PFSK-1 (cell line): ENCODE measurements at regions not wholly inside any gene's neighbourhood (a gene's known extent, or its start where the extent isn't known, plus 50 kb on each side); places are given as distances from the start of the nearest gene placed in this dataset.

Source experiments
- FOXP2 ChIP-seq: optimal IDR thresholded peaks from 2 replicates; pipeline ENCODE3; 2011; ENCODE audit warnings: borderline replicate concordance, control low read depth, inconsistent platforms; ENCODE audit not compliant: insufficient read depth; ENCODE audit errors: extremely low read length, extremely low read depth
- POLR2AphosphoS5 ChIP-seq: IDR thresholded peaks from 2 replicates; pipeline ENCODE4 v1.6.1; 2012; ENCODE audit warnings: low read depth, mild to moderate bottlenecking, control low read depth, low read length, moderate library complexity
- SIN3A ChIP-seq: IDR thresholded peaks from 2 replicates; pipeline ENCODE4 v1.6.1; 2012; ENCODE audit warnings: mild to moderate bottlenecking, low read length, moderate library complexity, borderline replicate concordance; ENCODE audit not compliant: insufficient read depth
- TAF1 ChIP-seq: IDR thresholded peaks from 2 replicates; pipeline ENCODE4 v1.6.1; 2012; ENCODE audit warnings: low read length, control low read depth, borderline replicate concordance; ENCODE audit not compliant: insufficient read depth
- TF ChIP-seq, protein P1 (sequence below), 2 experiments: IDR thresholded peaks; 2 replicates each; pipeline versions ENCODE4 v1.6.1 to v1.8.0; 2011 to 2012; ENCODE audit warnings: low read depth in 2 of 2, low read length in 2 of 2, control low read depth in 1 of 2, inconsistent platforms in 1 of 2, mild to moderate bottlenecking in 1 of 2, moderate library complexity in 1 of 2; ENCODE audit not compliant: insufficient read depth in 1 of 2

DNA sequence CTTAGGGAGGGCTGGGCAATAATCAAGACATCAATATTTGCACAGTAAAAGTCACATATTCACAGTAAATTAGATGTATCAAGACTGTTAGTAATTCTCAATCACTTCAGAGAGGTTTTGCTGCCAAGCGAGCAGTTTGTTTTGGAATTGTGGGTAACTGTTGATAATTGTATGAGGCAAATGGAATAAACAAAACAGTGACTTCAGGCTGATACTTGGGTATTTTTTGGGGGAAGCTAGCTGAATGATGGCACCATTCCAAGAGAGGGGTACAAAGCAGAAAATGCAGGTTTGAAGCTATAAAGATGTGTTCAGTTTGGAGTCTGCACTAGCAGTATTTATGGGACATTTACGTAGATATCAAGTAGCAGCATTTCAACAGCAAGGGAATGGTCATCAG lies 232.8 kb upstream of the ATP2B1 start:
- TF ChIP-seq POLR2AphosphoS5 (no peak), SIN3A (no peak), TAF1 (no peak), FOXP2 (no peak)
- TF ChIP-seq, protein P1, sequence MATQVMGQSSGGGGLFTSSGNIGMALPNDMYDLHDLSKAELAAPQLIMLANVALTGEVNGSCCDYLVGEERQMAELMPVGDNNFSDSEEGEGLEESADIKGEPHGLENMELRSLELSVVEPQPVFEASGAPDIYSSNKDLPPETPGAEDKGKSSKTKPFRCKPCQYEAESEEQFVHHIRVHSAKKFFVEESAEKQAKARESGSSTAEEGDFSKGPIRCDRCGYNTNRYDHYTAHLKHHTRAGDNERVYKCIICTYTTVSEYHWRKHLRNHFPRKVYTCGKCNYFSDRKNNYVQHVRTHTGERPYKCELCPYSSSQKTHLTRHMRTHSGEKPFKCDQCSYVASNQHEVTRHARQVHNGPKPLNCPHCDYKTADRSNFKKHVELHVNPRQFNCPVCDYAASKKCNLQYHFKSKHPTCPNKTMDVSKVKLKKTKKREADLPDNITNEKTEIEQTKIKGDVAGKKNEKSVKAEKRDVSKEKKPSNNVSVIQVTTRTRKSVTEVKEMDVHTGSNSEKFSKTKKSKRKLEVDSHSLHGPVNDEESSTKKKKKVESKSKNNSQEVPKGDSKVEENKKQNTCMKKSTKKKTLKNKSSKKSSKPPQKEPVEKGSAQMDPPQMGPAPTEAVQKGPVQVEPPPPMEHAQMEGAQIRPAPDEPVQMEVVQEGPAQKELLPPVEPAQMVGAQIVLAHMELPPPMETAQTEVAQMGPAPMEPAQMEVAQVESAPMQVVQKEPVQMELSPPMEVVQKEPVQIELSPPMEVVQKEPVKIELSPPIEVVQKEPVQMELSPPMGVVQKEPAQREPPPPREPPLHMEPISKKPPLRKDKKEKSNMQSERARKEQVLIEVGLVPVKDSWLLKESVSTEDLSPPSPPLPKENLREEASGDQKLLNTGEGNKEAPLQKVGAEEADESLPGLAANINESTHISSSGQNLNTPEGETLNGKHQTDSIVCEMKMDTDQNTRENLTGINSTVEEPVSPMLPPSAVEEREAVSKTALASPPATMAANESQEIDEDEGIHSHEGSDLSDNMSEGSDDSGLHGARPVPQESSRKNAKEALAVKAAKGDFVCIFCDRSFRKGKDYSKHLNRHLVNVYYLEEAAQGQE (IDR thresholded peaks at IDR 0.05; ENCODE audit: insufficient read depth in 1 of 2, low read depth in 2 of 2, low read length in 2 of 2): no peak
